Karpas-422 (cell line): ENCODE measurements at regions not wholly inside any gene's neighbourhood (a gene's known extent, or its start where the extent isn't known, plus 50 kb on each side); places are given as distances from the start of the nearest gene placed in this dataset.
A peak's percentile ranks its signal among the peaks of the same experiment; 100 is the strongest.

Experiments used
- DNase-seq: peaks from one replicate; pipeline ENCODE4 v3.0.0-alpha.2; 2015
- H2AFZ ChIP-seq: fragments of 200-600 bp; sonication (generic); 2 replicates; pipeline ENCODE4 v1.6.1; 2014; ENCODE audit warnings: antibody characterized with exemption, low read length, mixed read lengths
- H3K27ac ChIP-seq: fragments of 200-600 bp; sonication (generic); 2 replicates; pipeline ENCODE4 v1.5.1; 2014; ENCODE audit warnings: mild to moderate bottlenecking, low read length, moderate library complexity
- H3K27me3 ChIP-seq: fragments of 200-600 bp; sonication (generic); 2 replicates; pipeline ENCODE4 v1.6.1; 2014; ENCODE audit warnings: low read length, mixed read lengths
- H3K36me3 ChIP-seq: fragments of 200-600 bp; sonication (generic); 2 replicates; pipeline ENCODE4 v1.6.1; 2014; ENCODE audit warnings: low read length, mixed read lengths; ENCODE audit not compliant: insufficient read depth
- H3K4me1 ChIP-seq: fragments of 200-600 bp; sonication (generic); 2 replicates; pipeline ENCODE4 v1.6.1; 2014; ENCODE audit warnings: mild to moderate bottlenecking, low read length, mixed read lengths
- H3K4me2 ChIP-seq: fragments of 200-600 bp; sonication (generic); 2 replicates; pipeline ENCODE4 v1.6.1; 2014; ENCODE audit warnings: low read length, low read depth, mild to moderate bottlenecking; ENCODE audit not compliant: poor library complexity, severe bottlenecking
- H3K4me3 ChIP-seq: fragments of 200-600 bp; sonication (generic); 2 replicates; pipeline ENCODE4 v1.5.1; 2014; ENCODE audit warnings: mild to moderate bottlenecking, antibody characterized with exemption, low read length, mixed read lengths
- H3K79me2 ChIP-seq: fragments of 200-600 bp; sonication (generic); 2 replicates; pipeline ENCODE4 v1.6.1; 2014; ENCODE audit warnings: mild to moderate bottlenecking, low read length, mixed read lengths
- H3K9ac ChIP-seq: fragments of 200-600 bp; sonication (generic); 2 replicates; pipeline ENCODE4 v1.6.0; 2014; ENCODE audit warnings: low read length
- H3K9me2 ChIP-seq: fragments of 200-600 bp; sonication (generic), shearing (Covaris generic); replicated peaks from 2 replicates; pipeline ENCODE4 v1.6.0; 2014; ENCODE audit warnings: mild to moderate bottlenecking, low read length, moderate library complexity; ENCODE audit not compliant: insufficient read depth
- H3K9me3 ChIP-seq: fragments of 300-700, 200-600 bp; sonication (generic); 2 replicates; pipeline ENCODE4 v1.6.1; 2014; ENCODE audit warnings: low read length, mixed read lengths
- H4K20me1 ChIP-seq: fragments of 200-600 bp; sonication (generic); 2 replicates; pipeline ENCODE4 v1.6.1; 2014; ENCODE audit warnings: mild to moderate bottlenecking, antibody characterized with exemption, low read length, low read depth; ENCODE audit not compliant: insufficient read depth

- Histone ChIP-seq H3K79me2 (no peaks in the 10 kb centered on the region), H3K4me2 (no peak overlapping the region), H3K4me1 (no peaks in the 10 kb centered on the region), H3K4me3 (no peak overlapping the region), H3K9me3 (no peaks in the 10 kb centered on the region), H3K9ac (no peak overlapping the region), H3K9me2 (no peaks in the 10 kb centered on the region), H3K27ac (no peak overlapping the region), H4K20me1 (no peaks in the 10 kb centered on the region), H3K27me3 (no peaks in the 10 kb centered on the region), H3K36me3 (no peaks in the 10 kb centered on the region), H2AFZ (no peak overlapping the region)
- DNase-seq: no peak
Observed at GRCh38 chr20:23215344-23215995, 129.3 kb upstream of the CD93 start.

DNA sequence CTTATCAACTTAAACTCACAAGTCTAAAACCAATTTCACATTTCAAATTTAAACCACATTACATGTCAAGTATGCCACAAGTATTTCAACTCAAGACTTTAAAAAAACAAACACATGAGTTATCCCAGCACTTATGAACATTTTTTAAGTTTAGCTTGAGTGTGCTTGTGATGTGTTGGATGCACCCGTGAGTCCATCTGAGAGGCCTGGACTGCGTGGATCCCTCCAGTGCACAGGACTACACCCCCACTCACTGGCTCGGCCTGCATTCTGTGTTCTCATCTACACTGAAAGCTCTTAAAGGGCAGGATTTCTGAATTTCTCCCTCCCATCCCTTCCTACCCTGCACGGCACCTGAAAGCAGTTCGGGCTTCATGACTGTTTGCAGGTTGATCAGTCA, 128.8 kb upstream of the CD93 start:
- no peak overlapping the region for H3K4me3 ChIP-seq
- no peak overlapping the region for H3K27ac ChIP-seq
- no peaks in the 10 kb centered on the region for H3K9me2 ChIP-seq
- H3K27me3 ChIP-seq: no peaks in the 10 kb centered on the region
- H3K36me3 ChIP-seq: no peaks in the 10 kb centered on the region
- no peaks in the 10 kb centered on the region for H3K4me1 ChIP-seq
- H3K79me2 ChIP-seq: no peaks in the 10 kb centered on the region
- H2AFZ ChIP-seq: no peak overlapping the region
- no peaks in the 10 kb centered on the region for H4K20me1 ChIP-seq
- no peak for DNase-seq
- H3K9me3 ChIP-seq: no peaks in the 10 kb centered on the region
- no peak overlapping the region for H3K9ac ChIP-seq
- H3K4me2 ChIP-seq: no peak overlapping the region

DNA sequence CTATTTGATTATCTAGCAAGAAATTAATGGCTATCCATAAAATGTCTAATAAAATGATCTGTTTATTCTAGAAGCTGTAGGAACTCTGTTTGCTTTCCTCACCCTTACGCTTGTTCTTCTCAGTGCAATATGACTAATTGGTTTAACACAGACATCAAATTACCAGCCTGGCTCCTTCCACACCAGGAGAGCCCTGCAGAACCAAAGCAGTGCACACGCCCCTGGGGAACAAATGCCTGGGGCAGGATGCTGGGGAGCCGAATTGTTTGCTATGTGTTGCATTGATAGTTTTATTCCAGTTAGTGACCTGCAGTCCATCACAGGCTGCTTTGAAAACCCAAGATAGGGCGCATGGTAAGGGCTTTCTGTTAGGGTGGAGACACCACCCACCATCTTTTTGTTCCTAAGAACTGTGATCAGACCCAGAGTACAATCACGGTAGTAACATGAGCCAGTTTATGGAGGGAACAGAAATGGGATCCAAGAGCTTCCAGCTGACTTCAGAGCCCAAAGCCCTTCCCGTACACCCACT, 126.4 kb upstream of the CD93 start:
- H3K4me3 ChIP-seq: no peak overlapping the region
- H3K27me3 ChIP-seq: no peaks in the 10 kb centered on the region
- no peak for DNase-seq
- no peaks in the 10 kb centered on the region for H3K9me2 ChIP-seq
- no peaks in the 10 kb centered on the region for H4K20me1 ChIP-seq
- H3K36me3 ChIP-seq: no peaks in the 10 kb centered on the region
- no peak overlapping the region for H2AFZ ChIP-seq
- no peak overlapping the region for H3K9ac ChIP-seq
- H3K9me3 ChIP-seq: no peaks in the 10 kb centered on the region
- H3K79me2 ChIP-seq: no peaks in the 10 kb centered on the region
- H3K27ac ChIP-seq: no peak overlapping the region
- H3K4me2 ChIP-seq: no peak overlapping the region
- H3K4me1 ChIP-seq: peaks cover 10% of the 10 kb centered on the region

- no peaks in the 10 kb centered on the region for H4K20me1 ChIP-seq
- no peak overlapping the region for H2AFZ ChIP-seq
- H3K4me2 ChIP-seq: no peak overlapping the region
- no peak for DNase-seq
- no peaks in the 10 kb centered on the region for H3K27me3 ChIP-seq
- H3K27ac ChIP-seq: no peak overlapping the region
- no peaks in the 10 kb centered on the region for H3K79me2 ChIP-seq
- peaks cover 10% of the 10 kb centered on the region for H3K4me1 ChIP-seq
- H3K36me3 ChIP-seq: no peaks in the 10 kb centered on the region
- no peaks in the 10 kb centered on the region for H3K9me3 ChIP-seq
- H3K9me2 ChIP-seq: no peaks in the 10 kb centered on the region
- no peak overlapping the region for H3K4me3 ChIP-seq
- no peak overlapping the region for H3K9ac ChIP-seq
Observed at GRCh38 chr20:23212011-23212410, 125.9 kb upstream of the CD93 start.

DNA sequence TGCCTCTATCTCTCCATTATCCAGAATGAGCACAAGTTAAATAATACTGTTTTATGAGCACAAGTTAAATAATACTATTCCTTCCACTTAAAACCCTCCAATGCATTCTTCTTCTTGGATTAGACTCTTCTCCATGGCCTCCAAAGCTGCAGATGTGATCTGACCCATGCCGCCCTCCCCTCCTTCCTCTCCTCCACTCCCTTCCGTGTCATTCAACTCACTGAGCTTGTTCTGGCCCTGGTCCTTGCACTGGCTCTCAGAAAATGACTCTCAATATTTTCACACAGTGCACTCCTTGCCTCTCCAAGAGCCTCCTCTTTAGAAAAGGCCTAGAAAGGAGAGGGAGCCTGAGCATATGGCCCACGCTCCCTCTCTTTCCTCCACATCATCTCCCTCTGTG, 125.0 kb upstream of the CD93 start:
- H3K9me3 ChIP-seq: no peaks in the 10 kb centered on the region
- H3K27ac ChIP-seq: no peak overlapping the region
- no peaks in the 10 kb centered on the region for H4K20me1 ChIP-seq
- H3K4me2 ChIP-seq: no peak overlapping the region
- no peak overlapping the region for H3K9ac ChIP-seq
- no peaks in the 10 kb centered on the region for H3K9me2 ChIP-seq
- no peak for DNase-seq
- no peak overlapping the region; the same call in 1 of the 2 replicates for H2AFZ ChIP-seq
- peaks cover 10% of the 10 kb centered on the region for H3K4me1 ChIP-seq
- H3K27me3 ChIP-seq: no peaks in the 10 kb centered on the region
- H3K4me3 ChIP-seq: no peak overlapping the region
- H3K36me3 ChIP-seq: no peaks in the 10 kb centered on the region
- H3K79me2 ChIP-seq: no peaks in the 10 kb centered on the region

- H3K4me3 ChIP-seq: no peak overlapping the region
- H3K27ac ChIP-seq: no peak overlapping the region
- H3K9me2 ChIP-seq: no peaks in the 10 kb centered on the region
- H3K4me2 ChIP-seq: no peak overlapping the region
- no peak overlapping the region for H3K9ac ChIP-seq
- H3K79me2 ChIP-seq: no peaks in the 10 kb centered on the region
- no peaks in the 10 kb centered on the region for H3K9me3 ChIP-seq
- peaks cover 10% of the 10 kb centered on the region for H3K4me1 ChIP-seq
- no peaks in the 10 kb centered on the region for H4K20me1 ChIP-seq
- H3K27me3 ChIP-seq: no peaks in the 10 kb centered on the region
- H3K36me3 ChIP-seq: no peaks in the 10 kb centered on the region
- DNase-seq: peak; percentile 74
- no peak overlapping the region for H2AFZ ChIP-seq
Observed at GRCh38 chr20:23207826-23208540, 121.9 kb upstream of the CD93 start.

DNA sequence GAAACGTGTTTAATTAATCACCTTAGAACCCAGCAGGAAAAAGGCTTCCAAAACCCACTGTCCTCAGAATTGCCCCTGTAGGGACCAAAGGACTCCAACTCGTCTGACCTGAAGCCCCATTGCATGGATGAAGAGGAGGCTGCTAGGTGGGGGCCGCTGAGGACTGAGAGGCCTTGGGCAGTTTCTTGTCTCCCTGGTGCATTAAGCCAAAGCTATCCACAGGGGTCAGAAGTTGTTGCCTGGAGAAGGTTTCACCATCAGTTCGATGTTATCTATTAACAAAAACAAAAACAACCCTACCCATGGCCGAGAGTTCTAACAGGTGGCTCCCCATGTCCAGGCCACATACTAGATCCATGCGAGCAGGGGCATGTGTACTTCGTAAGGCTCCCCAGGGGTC, 120.9 kb upstream of the CD93 start:
- H3K4me2 ChIP-seq: no peak overlapping the region
- no peak for DNase-seq
- H3K36me3 ChIP-seq: no peaks in the 10 kb centered on the region
- no peaks in the 10 kb centered on the region for H4K20me1 ChIP-seq
- peaks cover 10% of the 10 kb centered on the region for H3K4me1 ChIP-seq
- H3K9me3 ChIP-seq: no peaks in the 10 kb centered on the region
- H3K9ac ChIP-seq: no peak overlapping the region
- no peak overlapping the region for H2AFZ ChIP-seq
- H3K4me3 ChIP-seq: no peak overlapping the region
- no peaks in the 10 kb centered on the region for H3K27me3 ChIP-seq
- no peaks in the 10 kb centered on the region for H3K79me2 ChIP-seq
- H3K9me2 ChIP-seq: no peaks in the 10 kb centered on the region
- H3K27ac ChIP-seq: no peak overlapping the region

GRCh38 chr20:23206061-23206460, 119.9 kb upstream of the CD93 start:
- Histone ChIP-seq H3K9me3 (no peaks in the 10 kb centered on the region), H3K4me3 (no peak overlapping the region), H3K4me1 (peaks cover 10% of the 10 kb centered on the region), H4K20me1 (no peaks in the 10 kb centered on the region), H3K27me3 (no peaks in the 10 kb centered on the region), H3K27ac (no peak overlapping the region), H3K9me2 (no peaks in the 10 kb centered on the region), H2AFZ (no peak overlapping the region), H3K9ac (no peak overlapping the region), H3K4me2 (no peak overlapping the region), H3K79me2 (no peaks in the 10 kb centered on the region), H3K36me3 (no peaks in the 10 kb centered on the region)
- DNase-seq: no peak
